Lower leg skin (tissue), 3 donors: ENCODE measurements at regions not wholly inside any gene's neighbourhood (a gene's known extent, or its start where the extent isn't known, plus 50 kb on each side); places are given as distances from the start of the nearest gene placed in this dataset.

Source experiments
- CTCF ChIP-seq, 3 donors: fragments of 450-650 bp; IDR thresholded peaks; one replicate each; pipeline ENCODE4 v1.5.1; 2016; ENCODE audit warnings: antibody characterized with exemption in 3 of 3, mild to moderate bottlenecking in 3 of 3, moderate library complexity in 2 of 3
- POLR2A ChIP-seq, 2 donors: fragments of 450-650 bp; IDR thresholded peaks; one replicate each; pipeline ENCODE4 v1.6.1; 2016 to 2017; ENCODE audit warnings: antibody characterized with exemption in 2 of 2, mild to moderate bottlenecking in 1 of 2, moderate library complexity in 1 of 2

GRCh38 chr4:33437406-33437805 is 2717.2 kb downstream of the PCDH7 start:
- TF ChIP-seq CTCF (IDR thresholded peaks at IDR 0.05) (no peak), POLR2A (IDR thresholded peaks at IDR 0.05) (no peak)
